ENCODE measurements at regions not wholly inside any gene's neighbourhood (a gene's known extent, or its start where the extent isn't known, plus 50 kb on each side); places are given as distances from the start of the nearest gene placed in this dataset.
"Not testable (repeated sequence)": the region's sequence is repeated elsewhere in the genome, so short reads cannot be mapped to it uniquely, and the experiment has no call there.

- TF ChIP-seq HMGXB4 (CRISPR knock-in tag; IDR thresholded peaks at IDR 0.05; ENCODE audit: borderline replicate concordance) (no peak), NR3C1 (IDR thresholded peaks at IDR 0.05) (no peak), PHF8 (IDR thresholded peaks at IDR 0.05; ENCODE audit: borderline replicate concordance, low read depth) (no peak)
Measured at GRCh38 chr14:43087666-43088065, 1419.4 kb downstream of the FSCB start (continued).

- DNase-seq (ENCODE audit: low read depth in 1 of 2, low spot score in 1 of 2), result no peak
- ATAC-seq, result no peak
- no peak overlapping the region for H3K4me2 ChIP-seq
- no peaks in the 10 kb centered on the region for H3K4me1 ChIP-seq
- H3K27ac ChIP-seq, result no peak overlapping the region
- 33% methylated on average over 1 of the region's 1 CpG for WGBS (ENCODE audit: missing lambda C conversion rate)
- H3K9me3 ChIP-seq, result no peaks in the 10 kb centered on the region
- FAIRE-seq, result no peak
- TF ChIP-seq BHLHE40 (IDR thresholded peaks at IDR 0.05; ENCODE audit: low read depth, low read length) (no peak), MAFK (IDR thresholded peaks at IDR 0.05; ENCODE audit: partially characterized antibody) (peak; percentile 85)
- ChIA-PET CTCF (no interaction called here), POLR2A (no interaction called here)
- H3K4me3 ChIP-seq, result no peak overlapping the region
Measured at GRCh38 chr14:43085819-43086218, 1421.3 kb downstream of the FSCB start.

- FAIRE-seq; H3K4me3 ChIP-seq; H3K4me1 ChIP-seq; H3K27ac ChIP-seq; H3K9me3 ChIP-seq; CTCF ChIA-PET; H3K4me2 ChIP-seq; DNase-seq (ENCODE audit: low read depth in 1 of 2, low spot score in 1 of 2); ATAC-seq; POLR2A ChIA-PET: not testable (repeated sequence)
- 32% methylated on average over 3 of the region's 3 CpGs for WGBS (ENCODE audit: missing lambda C conversion rate)
Measured at GRCh38 chr14:43067372-43067771, 1439.7 kb downstream of the FSCB start.

- WGBS (ENCODE audit: missing lambda C conversion rate), result 5% methylated on average over 1 of the region's 1 CpG
- TF ChIP-seq KDM1A (IDR thresholded peaks at IDR 0.05; ENCODE audit: low read depth) (no peak), PBX3 (IDR thresholded peaks at IDR 0.05) (no peak), CBX2 (IDR thresholded peaks at IDR 0.05; ENCODE audit: borderline replicate concordance, low read depth) (no peak), RAD21 (conservative IDR thresholded peaks at IDR 0.05 in 1 of 2, IDR thresholded peaks at IDR 0.05 in 1 of 2) (no peak)
- H3K9me3 ChIP-seq, result no peaks in the 10 kb centered on the region
- H3K27ac ChIP-seq, result no peak overlapping the region
- FAIRE-seq (no peak), ATAC-seq (no peak), DNase-seq (ENCODE audit: low read depth in 1 of 2, low spot score in 1 of 2) (no peak)
- no peak overlapping the region for H3K4me2 ChIP-seq
- no peak overlapping the region for H3K4me3 ChIP-seq
- ChIA-PET CTCF (no interaction called here), POLR2A (no interaction called here)
- no peaks in the 10 kb centered on the region for H3K4me1 ChIP-seq
Measured at GRCh38 chr14:43056106-43056505, 1449.4 kb downstream of the LRFN5 start.

- CTCF ChIA-PET, result no interaction called here
- 86% methylated on average over 1 of the region's 1 CpG for WGBS (ENCODE audit: missing lambda C conversion rate)
- POLR2A ChIA-PET, result no interaction called here
- TF ChIP-seq RFX5 (IDR thresholded peaks at IDR 0.05) (no peak), JUN (IDR thresholded peaks at IDR 0.05) (no peak), EHF (CRISPR knock-in tag; IDR thresholded peaks at IDR 0.05) (no peak), ZSCAN20 (CRISPR knock-in tag; IDR thresholded peaks at IDR 0.05) (no peak), SREBF2 (IDR thresholded peaks at IDR 0.05) (no peak), PBX3 (IDR thresholded peaks at IDR 0.05) (no peak), HES2 (IDR thresholded peaks at IDR 0.05) (no peak), USF2 (IDR thresholded peaks at IDR 0.05) (no peak), FOSB (CRISPR knock-in tag; IDR thresholded peaks at IDR 0.05) (no peak), REST (IDR thresholded peaks at IDR 0.05) (no peak), ELK1 (IDR thresholded peaks at IDR 0.05; ENCODE audit: low read depth, low read length) (no peak)
Measured at GRCh38 chr14:43052897-43053296, 1446.2 kb downstream of the LRFN5 start.

More at GRCh38 chr14:43052897-43053296, 1446.2 kb downstream of the LRFN5 start:
- ATAC-seq, result no peak
- FAIRE-seq, result no peak
- Histone ChIP-seq H3K4me2 (no peak overlapping the region), H3K4me3 (no peak overlapping the region), H3K9me3 (no peaks in the 10 kb centered on the region), H3K27ac (no peak overlapping the region), H3K4me1 (no peaks in the 10 kb centered on the region)
- no peak for DNase-seq (ENCODE audit: low read depth in 1 of 2, low spot score in 1 of 2)
